ENCODE measurements at regions not wholly inside any gene's neighbourhood (a gene's known extent, or its start where the extent isn't known, plus 50 kb on each side); places are given as distances from the start of the nearest gene placed in this dataset.

- POLR2A ChIA-PET = no interaction called here
Observed at GRCh38 chr11:134514354-134514951, 102.4 kb upstream of the B3GAT1 start.

GRCh38 chr11:134513585-134514120, 101.6 kb upstream of the B3GAT1 start:
- CTCF ChIA-PET = no interaction called here
- no peak for DNase-seq (ENCODE audit: extremely low spot score)
- TF ChIP-seq FOXM1 (IDR thresholded peaks at IDR 0.05; ENCODE audit: borderline replicate concordance) = no peak
- no peak for TF ChIP-seq ELF4 (IDR thresholded peaks at IDR 0.05)
- no peak for TF ChIP-seq PKNOX1 (IDR thresholded peaks at IDR 0.05)
- no peak for TF ChIP-seq FOXK2 (IDR thresholded peaks at IDR 0.05)
- no peak for TF ChIP-seq SP1 (IDR thresholded peaks at IDR 0.05)
- TF ChIP-seq LEF1 (IDR thresholded peaks at IDR 0.05; ENCODE audit: borderline replicate concordance) = no peak
- TF ChIP-seq BHLHE40 (IDR thresholded peaks at IDR 0.05; ENCODE audit: borderline replicate concordance) = no peak
- no peak for TF ChIP-seq FOXA1 (IDR thresholded peaks at IDR 0.05)
- no peak for TF ChIP-seq SUZ12 (IDR thresholded peaks at IDR 0.05)
- TF ChIP-seq CTBP1 (IDR thresholded peaks at IDR 0.05; ENCODE audit: borderline replicate concordance) = no peak
- no peak for TF ChIP-seq TARDBP (IDR thresholded peaks at IDR 0.05)
- no peak for TF ChIP-seq L3MBTL2 (conservative IDR thresholded peaks at IDR 0.05)
- TF ChIP-seq NFRKB (IDR thresholded peaks at IDR 0.05) = no peak
- POLR2A ChIA-PET = no interaction called here

More at GRCh38 chr11:134514354-134514951, 102.4 kb upstream of the B3GAT1 start:
- no peak for DNase-seq (ENCODE audit: extremely low spot score)
- TF ChIP-seq FOXA1 (IDR thresholded peaks at IDR 0.05) (no peak), SUZ12 (IDR thresholded peaks at IDR 0.05) (no peak), NFRKB (IDR thresholded peaks at IDR 0.05) (no peak), FOXK2 (IDR thresholded peaks at IDR 0.05) (no peak), ZNF384 (IDR thresholded peaks at IDR 0.05) (no peak), PKNOX1 (IDR thresholded peaks at IDR 0.05) (no peak), TARDBP (IDR thresholded peaks at IDR 0.05) (no peak), ELF4 (IDR thresholded peaks at IDR 0.05) (no peak), FOXM1 (IDR thresholded peaks at IDR 0.05; ENCODE audit: borderline replicate concordance) (no peak), BHLHE40 (IDR thresholded peaks at IDR 0.05; ENCODE audit: borderline replicate concordance) (no peak), LEF1 (IDR thresholded peaks at IDR 0.05; ENCODE audit: borderline replicate concordance) (no peak), L3MBTL2 (conservative IDR thresholded peaks at IDR 0.05) (no peak), SP1 (IDR thresholded peaks at IDR 0.05) (no peak)
- CTCF ChIA-PET = no interaction called here

- no peak for DNase-seq (ENCODE audit: extremely low spot score)
- POLR2A ChIA-PET = no interaction called here
- CTCF ChIA-PET = no interaction called here
- TF ChIP-seq SP1 (IDR thresholded peaks at IDR 0.05) (no peak), FOXK2 (IDR thresholded peaks at IDR 0.05) (no peak), LEF1 (IDR thresholded peaks at IDR 0.05; ENCODE audit: borderline replicate concordance) (no peak), FOXA1 (IDR thresholded peaks at IDR 0.05) (no peak), L3MBTL2 (conservative IDR thresholded peaks at IDR 0.05) (no peak), CTBP1 (IDR thresholded peaks at IDR 0.05; ENCODE audit: borderline replicate concordance) (no peak), FOXM1 (IDR thresholded peaks at IDR 0.05; ENCODE audit: borderline replicate concordance) (no peak), ELF4 (IDR thresholded peaks at IDR 0.05) (no peak), PKNOX1 (IDR thresholded peaks at IDR 0.05) (no peak), BHLHE40 (IDR thresholded peaks at IDR 0.05; ENCODE audit: borderline replicate concordance) (no peak), SUZ12 (IDR thresholded peaks at IDR 0.05) (no peak), ARNT (IDR thresholded peaks at IDR 0.05) (no peak), NFRKB (IDR thresholded peaks at IDR 0.05) (no peak), HDGF (IDR thresholded peaks at IDR 0.05; ENCODE audit: borderline replicate concordance) (no peak), TARDBP (IDR thresholded peaks at IDR 0.05) (no peak), ZNF384 (IDR thresholded peaks at IDR 0.05) (no peak)
Observed at GRCh38 chr11:134512571-134513538, 100.8 kb upstream of the B3GAT1 start.

- POLR2A ChIA-PET = no interaction called here
- CTCF ChIA-PET = no interaction called here
- TF ChIP-seq FOXM1 (IDR thresholded peaks at IDR 0.05; ENCODE audit: borderline replicate concordance) = no peak
- no peak for TF ChIP-seq PKNOX1 (IDR thresholded peaks at IDR 0.05)
- TF ChIP-seq L3MBTL2 (conservative IDR thresholded peaks at IDR 0.05) = no peak
- no peak for TF ChIP-seq HDGF (IDR thresholded peaks at IDR 0.05; ENCODE audit: borderline replicate concordance)
- no peak for DNase-seq (ENCODE audit: extremely low spot score)
Observed at GRCh38 chr11:134512061-134512460, 100.0 kb upstream of the B3GAT1 start.

GRCh38 chr11:134511255-134511654, 99.2 kb upstream of the B3GAT1 start:
- ChIA-PET CTCF (no interaction called here), POLR2A (no interaction called here)
- DNase-seq (ENCODE audit: extremely low spot score) = no peak
- TF ChIP-seq FOXA1 (IDR thresholded peaks at IDR 0.05) (no peak), NFRKB (IDR thresholded peaks at IDR 0.05) (no peak), ZNF384 (IDR thresholded peaks at IDR 0.05) (no peak), FOXK2 (IDR thresholded peaks at IDR 0.05) (no peak), LEF1 (IDR thresholded peaks at IDR 0.05; ENCODE audit: borderline replicate concordance) (no peak)
